H1 (cell line): ENCODE measurements at regions not wholly inside any gene's neighbourhood (a gene's known extent, or its start where the extent isn't known, plus 50 kb on each side); places are given as distances from the start of the nearest gene placed in this dataset.

Experiments used
- CTCF ChIA-PET: fragments of 300-600 bp; sonication (Branson Sonifier 250); formaldehyde crosslinking; loops from one replicate; lab custom pipeline; 2021; ENCODE audit not compliant: partially characterized antibody; lab: Charles Lee
- POLR2A ChIA-PET: fragments of 300-600 bp; sonication (Branson Sonifier 250); formaldehyde crosslinking; loops from one replicate; lab custom pipeline; 2021; ENCODE audit warnings: inconsistent platforms; ENCODE audit not compliant: partially characterized antibody; lab: Charles Lee
- DNase-seq, 2 experiments: peaks; one replicate each; pipeline versions ENCODE4 v3.0.0 to v3.0.0-alpha.2; 2010 to 2022; ENCODE audit warnings: low spot score in 2 of 2, low read depth in 1 of 2, mixed read lengths in 1 of 2
- FAIRE-seq: peaks from 2 replicates; lab custom pipeline; 2011; peaks lifted over from hg19 to GRCh38; lab: Jason Lieb, UNC
- H2AFZ ChIP-seq: 2 replicates; pipeline ENCODE4 v1.8.1; 2012; ENCODE audit warnings: low read length, inconsistent platforms
- H2AK5ac ChIP-seq: 2 replicates; pipeline ENCODE4 v1.6.1; 2013; ENCODE audit warnings: low read depth, low read length
- H2BK120ac ChIP-seq: replicated peaks from 2 replicates; pipeline ENCODE3; 2013; ENCODE audit warnings: low read depth, low read length, inconsistent platforms
- H2BK12ac ChIP-seq: 2 replicates; pipeline ENCODE4 v1.6.1; 2013; ENCODE audit warnings: low read depth, low read length
- H2BK15ac ChIP-seq: 2 replicates; pipeline ENCODE4 v1.6.1; 2013; ENCODE audit warnings: low read length
- H2BK20ac ChIP-seq: 2 replicates; pipeline ENCODE4 v1.6.1; 2013; ENCODE audit warnings: low read length
- H2BK5ac ChIP-seq: 2 replicates; pipeline ENCODE4 v1.6.1; 2013; ENCODE audit warnings: low read depth, low read length
- H3K14ac ChIP-seq: 2 replicates; pipeline ENCODE4 v1.6.1; 2013; ENCODE audit warnings: inconsistent platforms; ENCODE audit not compliant: insufficient read length
- H3K18ac ChIP-seq: 2 replicates; pipeline ENCODE4 v1.6.1; 2013; ENCODE audit warnings: low read length; ENCODE audit errors: extremely low read depth
- H3K23ac ChIP-seq: 2 replicates; pipeline ENCODE4 v1.6.1; 2013; ENCODE audit warnings: inconsistent platforms; ENCODE audit not compliant: insufficient read length
- H3K23me2 ChIP-seq: 2 replicates; pipeline ENCODE4 v1.6.1; 2013; ENCODE audit warnings: low read depth, low read length
- H3K27ac ChIP-seq: 2 replicates; pipeline ENCODE4 v1.6.1; 2011; ENCODE audit warnings: low read depth, low read length, inconsistent platforms
- H3K27me3 ChIP-seq, 4 experiments: replicated peaks in 1 of 4; 1 replicate in 1 of 4; 2 replicates in 3 of 4; pipeline versions ENCODE4 v1.6.1 to v1.8.1; 2011 to 2013; ENCODE audit warnings: low read length in 3 of 4, mild to moderate bottlenecking in 3 of 4, inconsistent platforms in 2 of 4, mixed read lengths in 2 of 4, moderate library complexity in 1 of 4; ENCODE audit not compliant: control insufficient read depth in 3 of 4, insufficient read depth in 3 of 4; ENCODE audit errors: extremely low read depth in 1 of 4
- H3K36me3 ChIP-seq, 4 experiments: 2 replicates each; pipeline versions ENCODE4 v1.6.1 to v1.8.1; 2011 to 2013; ENCODE audit warnings: mild to moderate bottlenecking in 4 of 4, low read length in 3 of 4, moderate library complexity in 2 of 4, control low read depth in 1 of 4, inconsistent platforms in 1 of 4; ENCODE audit not compliant: insufficient read depth in 4 of 4, control insufficient read depth in 2 of 4
- H3K4ac ChIP-seq: replicated peaks from 2 replicates; pipeline ENCODE3; 2013; ENCODE audit warnings: low read length, low read depth, mixed read lengths, inconsistent platforms; ENCODE audit not compliant: insufficient read length
- H3K4me1 ChIP-seq, 4 experiments: replicated peaks in 1 of 4; 1 replicate in 1 of 4; 2 replicates in 3 of 4; pipeline versions ENCODE4 v1.6.1 to v1.8.1; 2011 to 2013; ENCODE audit warnings: low read length in 3 of 4, inconsistent platforms in 2 of 4, mixed read lengths in 1 of 4; ENCODE audit not compliant: insufficient read depth in 4 of 4, control insufficient read depth in 3 of 4
- H3K4me2 ChIP-seq, 2 experiments: 2 replicates each; pipeline versions ENCODE4 v1.6.1 to v1.8.1; 2011 to 2013; ENCODE audit warnings: low read depth in 2 of 2, low read length in 2 of 2, control low read depth in 1 of 2, inconsistent platforms in 1 of 2, mild to moderate bottlenecking in 1 of 2; ENCODE audit not compliant: insufficient read depth in 1 of 2
- H3K4me3 ChIP-seq, 4 experiments: fragments of 200-600, 300-600 bp in 1 of 4; sonication (generic), shearing (Covaris generic), sonication (Bioruptor Twin) in 1 of 4; 2 replicates each; pipeline versions ENCODE4 v1.5.1 to v1.8.1; 2011 to 2016; ENCODE audit warnings: low read length in 4 of 4, low read depth in 3 of 4, control low read depth in 2 of 4, inconsistent platforms in 2 of 4, mild to moderate bottlenecking in 2 of 4, mixed read lengths in 1 of 4, moderate library complexity in 1 of 4; ENCODE audit not compliant: insufficient read depth in 2 of 4; ENCODE audit errors: extremely low read depth in 1 of 4
- H3K56ac ChIP-seq: replicated peaks from 2 replicates; pipeline ENCODE3; 2013; ENCODE audit warnings: low read depth, mild to moderate bottlenecking, mixed read lengths, low read length, inconsistent platforms; ENCODE audit not compliant: insufficient read length
- H3K79me1 ChIP-seq: 2 replicates; pipeline ENCODE4 v1.6.1; 2013; ENCODE audit warnings: low read depth, low read length, control low read depth
- H3K79me2 ChIP-seq, 2 experiments: 2 replicates each; pipeline versions ENCODE4 v1.6.1 to v1.8.1; 2012 to 2013; ENCODE audit warnings: low read length in 2 of 2, mild to moderate bottlenecking in 2 of 2, inconsistent platforms in 1 of 2; ENCODE audit not compliant: insufficient read depth in 2 of 2, control insufficient read depth in 1 of 2
- H3K9ac ChIP-seq, 4 experiments: replicated peaks in 1 of 4; 1 replicate in 1 of 4; 2 replicates in 3 of 4; pipeline versions ENCODE4 v1.6.1 to v1.8.1; 2011 to 2013; ENCODE audit warnings: low read depth in 3 of 4, low read length in 3 of 4, control low read depth in 2 of 4, mild to moderate bottlenecking in 2 of 4, moderate library complexity in 2 of 4, inconsistent platforms in 1 of 4; ENCODE audit errors: extremely low read depth in 1 of 4
- H3K9me3 ChIP-seq, 2 experiments: 2 replicates each; pipeline versions ENCODE4 v1.6.1 to v1.8.1; 2012 to 2013; ENCODE audit warnings: mild to moderate bottlenecking in 2 of 2, moderate library complexity in 2 of 2, control low read depth in 1 of 2, inconsistent platforms in 1 of 2, low read depth in 1 of 2, low read length in 1 of 2, mixed read lengths in 1 of 2; ENCODE audit not compliant: insufficient read depth in 2 of 2
- H4K20me1 ChIP-seq, 2 experiments: replicated peaks in 1 of 2; 2 replicates each; pipeline versions ENCODE3 to v1.8.1; 2011 to 2013; ENCODE audit warnings: inconsistent platforms in 2 of 2, low read length in 2 of 2, mild to moderate bottlenecking in 1 of 2; ENCODE audit not compliant: insufficient read depth in 2 of 2, control insufficient read depth in 1 of 2
- H4K5ac ChIP-seq: 2 replicates; pipeline ENCODE4 v1.6.1; 2013; ENCODE audit warnings: low read length, low read depth, mixed read lengths, inconsistent platforms; ENCODE audit not compliant: insufficient read length
- H4K8ac ChIP-seq: 2 replicates; pipeline ENCODE4 v1.8.0; 2013; ENCODE audit warnings: mild to moderate bottlenecking, moderate library complexity, low read length, inconsistent platforms; ENCODE audit not compliant: insufficient read depth; ENCODE audit errors: extremely low read depth
- H4K91ac ChIP-seq: replicated peaks from 2 replicates; pipeline ENCODE3; 2013; ENCODE audit warnings: low read length, mixed read lengths, inconsistent platforms; ENCODE audit not compliant: insufficient read length
- CBX5 ChIP-seq: fragments of 300-800, 300-1000 bp; sonication (generic); IDR thresholded peaks from 2 replicates; pipeline ENCODE4 v1.7.1; 2016; ENCODE audit warnings: antibody characterized with exemption, low read length, low read depth
- RXRA ChIP-seq: IDR thresholded peaks from 2 replicates; pipeline ENCODE4 v1.6.1; 2011; ENCODE audit warnings: low read depth, mild to moderate bottlenecking, low read length, moderate library complexity; ENCODE audit not compliant: insufficient read depth
- SIX5 ChIP-seq: IDR thresholded peaks from 2 replicates; pipeline ENCODE4 v1.6.1; 2011; ENCODE audit warnings: mild to moderate bottlenecking, low read depth, low read length
- TAF7 ChIP-seq: optimal IDR thresholded peaks from 2 replicates; pipeline ENCODE3; 2011; ENCODE audit warnings: low read depth, mild to moderate bottlenecking, inconsistent platforms, low read length, moderate library complexity, borderline replicate concordance
- TEAD4 ChIP-seq: IDR thresholded peaks from 2 replicates; pipeline ENCODE4 v1.6.1; 2012; ENCODE audit warnings: low read depth, low read length, inconsistent platforms, mixed read lengths
- WGBS, 2 experiments: shearing (Covaris generic) in 1 of 2; methylation state at CpG; one replicate each; pipeline versions ENCODE4 v1.1.6 to v1.1.7; 2013 to 2015; ENCODE audit warnings: low lambda C conversion rate in 2 of 2, mixed read lengths in 2 of 2, inconsistent platforms in 1 of 2, low coverage in 1 of 2, missing lambda C conversion rate in 1 of 2; ENCODE audit not compliant: insufficient replicate concordance in 2 of 2, insufficient coverage in 1 of 2, insufficient read length in 1 of 2; ENCODE audit errors: extremely low coverage in 1 of 2, missing lambda C conversion rate in 1 of 2; 5-methylcytosine and 5-hydroxymethylcytosine counted together

GRCh38 chr4:44912980-44913379 lies 186.6 kb upstream of the GNPDA2 start:
- H3K56ac ChIP-seq, result no peak overlapping the region
- no peaks in the 10 kb centered on the region for H3K4me1 ChIP-seq
- no peak overlapping the region for H4K8ac ChIP-seq
- H3K36me3 ChIP-seq, result no peaks in the 10 kb centered on the region
- DNase-seq, result no peak
- H2BK15ac ChIP-seq, result no peak overlapping the region
- H3K4me2 ChIP-seq, result no peak overlapping the region
- no peak overlapping the region for H3K9ac ChIP-seq
- H2BK120ac ChIP-seq, result no peak overlapping the region
- H2AFZ ChIP-seq, result 0 out of 2 replicates have a peak overlapping the region, but pooled peaks have one; percentile 17
- FAIRE-seq, result no peak
- no peaks in the 10 kb centered on the region for H3K27me3 ChIP-seq
- H3K23me2 ChIP-seq, result no peaks in the 10 kb centered on the region
- H3K23ac ChIP-seq, result no peak overlapping the region
- H3K18ac ChIP-seq, result no peak overlapping the region
- no peak overlapping the region for H4K91ac ChIP-seq
- no peaks in the 10 kb centered on the region for H3K79me2 ChIP-seq
- no peak overlapping the region for H2BK5ac ChIP-seq
- H3K14ac ChIP-seq, result no peak overlapping the region
- TF ChIP-seq RXRA, result no peak
- no peak for TF ChIP-seq CBX5
- no peak for TF ChIP-seq TAF7
- no peak for TF ChIP-seq TEAD4
- TF ChIP-seq SIX5, result no peak
- H4K5ac ChIP-seq, result no peak overlapping the region
- ChIA-PET POLR2A (no interaction called here), CTCF (interaction anchor here (0.7 to 1.3 kb wide), 3 partner anchors 43 to 195 kb away, joined by 3 to 5 read pairs (median 4); no protein-coding TSS in a partner anchor)
- no peaks in the 10 kb centered on the region for H3K9me3 ChIP-seq
- H3K4ac ChIP-seq, result no peak overlapping the region
- H2AK5ac ChIP-seq, result no peak overlapping the region
- WGBS, 2 experiments, result 96% methylated on average over 3 of the region's 3 CpGs; no CpG with 5 or more reads in 1 of the 2 experiments
- no peak overlapping the region for H2BK12ac ChIP-seq
- no peak overlapping the region for H3K27ac ChIP-seq
- H2BK20ac ChIP-seq, result no peak overlapping the region
- H4K20me1 ChIP-seq, result no peaks in the 10 kb centered on the region
- no peaks in the 10 kb centered on the region for H3K79me1 ChIP-seq
- H3K4me3 ChIP-seq, result no peak overlapping the region
